ENCODE measurements at regions not wholly inside any gene's neighbourhood (a gene's known extent, or its start where the extent isn't known, plus 50 kb on each side); places are given as distances from the start of the nearest gene placed in this dataset.
"Not testable (repeated sequence)": the region's sequence is repeated elsewhere in the genome, so short reads cannot be mapped to it uniquely, and the experiment has no call there.

- no peak for DNase-seq (ENCODE audit: low read depth)
Measured at GRCh38 chr14:25699981-25700380, 650.0 kb upstream of the STXBP6 start.

- DNase-seq (ENCODE audit: low read depth): no peak
Measured at GRCh38 chr14:25698111-25698510, 648.2 kb upstream of the STXBP6 start.

DNA sequence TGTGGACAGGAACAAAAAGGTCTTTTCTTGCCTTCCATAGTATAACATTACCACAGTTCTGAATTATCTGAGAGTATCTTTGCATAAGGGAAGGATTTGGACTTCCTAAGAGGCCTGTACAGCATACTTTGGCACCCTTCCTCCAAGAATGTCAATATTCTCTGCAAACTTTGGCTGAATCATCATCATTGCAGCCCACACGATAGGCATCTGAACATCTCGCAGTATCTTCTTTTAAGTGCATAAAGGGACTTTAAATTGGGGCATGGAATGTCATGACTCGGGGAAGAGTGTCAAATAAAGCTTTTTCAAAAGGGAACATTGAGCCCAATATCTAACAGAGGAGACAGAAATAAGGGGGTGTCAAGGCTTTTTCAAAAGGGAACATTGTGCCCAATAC is 646.2 kb upstream of the STXBP6 start:
- no peak for DNase-seq (ENCODE audit: low read depth)

DNA sequence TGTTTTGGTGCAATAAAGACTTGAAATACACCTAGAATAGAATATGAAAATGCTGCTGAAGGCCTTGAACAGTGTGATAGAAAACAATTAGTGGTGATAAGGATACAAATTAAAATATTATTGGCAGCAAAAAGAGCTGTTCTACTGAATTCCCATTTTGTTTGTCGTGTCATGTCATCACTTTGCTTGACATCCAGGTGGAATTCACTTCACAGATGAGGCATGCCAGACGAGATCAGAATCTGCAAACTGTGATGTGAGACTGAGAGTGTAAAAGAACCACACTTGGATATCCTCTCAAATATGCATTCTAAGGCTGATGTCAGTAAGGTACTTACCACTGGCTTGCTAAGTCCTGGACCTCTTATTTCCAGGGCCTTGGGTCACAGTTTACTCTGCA is 635.1 kb upstream of the STXBP6 start:
- DNase-seq (ENCODE audit: low read depth): no peak

GRCh38 chr14:25680934-25681333 is 631.0 kb upstream of the STXBP6 start:
- DNase-seq (ENCODE audit: low read depth): no peak

- not testable (repeated sequence) for DNase-seq (ENCODE audit: low read depth)
Measured at GRCh38 chr14:25680511-25680910, 630.6 kb upstream of the STXBP6 start.

DNA sequence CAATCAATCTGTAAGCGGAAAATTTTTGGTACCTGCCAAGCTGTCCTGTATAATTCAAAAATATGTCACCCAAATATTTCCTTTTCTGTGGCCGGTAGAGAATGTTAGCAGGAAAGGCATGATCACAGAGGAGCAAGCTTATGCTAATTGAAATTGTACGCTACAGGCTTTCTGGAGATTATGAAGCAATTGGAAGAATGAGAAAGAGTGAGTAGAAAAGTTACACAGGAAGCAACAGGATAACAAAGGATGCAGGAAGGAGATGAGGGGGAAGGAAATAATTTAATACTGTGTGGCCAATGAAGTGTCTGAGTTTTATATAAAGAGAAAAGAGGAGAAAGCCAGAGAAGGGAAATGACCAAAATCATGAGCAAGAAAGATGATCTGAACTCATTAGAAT is 627.2 kb upstream of the STXBP6 start:
- no peak for DNase-seq (ENCODE audit: low read depth)

- DNase-seq (ENCODE audit: low read depth): no peak
Measured at GRCh38 chr14:25667387-25667786, 617.4 kb upstream of the STXBP6 start.

DNA sequence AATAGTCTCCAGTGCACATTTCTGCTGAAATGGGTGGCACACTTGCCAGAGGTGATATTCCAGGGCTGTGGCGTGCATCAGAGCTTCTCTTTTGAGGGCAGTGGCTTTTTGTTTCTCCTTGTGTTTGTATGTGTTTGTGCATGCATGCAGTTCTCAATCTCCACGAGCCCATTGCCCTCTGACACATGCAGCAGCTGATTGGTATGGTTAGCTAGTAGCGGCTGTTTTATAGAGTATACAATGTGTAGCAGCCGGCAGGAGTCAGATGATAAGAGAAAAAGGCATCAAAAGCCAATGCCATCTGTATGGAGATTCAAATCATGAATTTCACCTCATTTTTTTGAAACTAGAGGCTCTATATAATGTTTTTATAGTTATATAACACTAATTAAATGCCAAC is 616.9 kb upstream of the STXBP6 start:
- no peak for DNase-seq (ENCODE audit: low read depth)

DNA sequence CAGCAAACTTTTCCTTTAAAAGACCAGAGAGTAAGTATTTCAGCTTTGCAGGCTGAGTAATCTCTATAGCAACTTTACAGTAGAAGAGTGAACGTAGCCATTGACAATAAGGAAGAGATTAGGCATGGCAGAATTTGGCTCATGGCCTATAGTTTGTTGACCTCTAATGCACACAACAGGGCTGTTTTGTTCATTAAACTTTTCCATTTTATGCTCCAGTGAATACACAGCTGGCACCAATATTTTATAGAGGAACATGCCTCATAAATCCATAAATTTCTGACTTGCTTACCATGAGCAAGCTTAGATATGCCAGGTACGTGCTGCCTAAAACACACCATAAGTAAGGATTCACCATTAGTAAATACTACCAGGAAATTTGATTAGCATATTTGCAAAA is 609.0 kb upstream of the STXBP6 start:
- DNase-seq (ENCODE audit: low read depth): no peak

DNA sequence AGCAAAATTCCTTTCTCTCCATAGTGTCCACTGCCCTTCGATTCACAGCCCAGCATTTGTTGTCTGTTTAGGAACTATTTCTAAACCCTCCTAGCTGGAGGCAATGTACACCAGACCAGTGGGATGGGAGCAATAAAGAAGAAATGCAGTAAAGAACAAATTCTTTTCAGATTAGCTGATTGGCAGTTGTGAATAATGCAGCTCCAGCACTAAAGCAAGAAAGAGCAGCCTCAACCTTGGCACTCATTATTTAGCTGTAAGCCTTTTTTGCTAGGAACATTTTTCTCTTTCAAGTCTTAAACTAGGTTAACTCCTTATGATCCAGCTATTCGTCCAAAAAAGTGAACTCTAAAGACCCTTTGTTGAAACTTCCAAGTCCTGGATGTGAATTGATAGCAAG is 580.5 kb upstream of the STXBP6 start:
- no peak for DNase-seq (ENCODE audit: low read depth)

DNA sequence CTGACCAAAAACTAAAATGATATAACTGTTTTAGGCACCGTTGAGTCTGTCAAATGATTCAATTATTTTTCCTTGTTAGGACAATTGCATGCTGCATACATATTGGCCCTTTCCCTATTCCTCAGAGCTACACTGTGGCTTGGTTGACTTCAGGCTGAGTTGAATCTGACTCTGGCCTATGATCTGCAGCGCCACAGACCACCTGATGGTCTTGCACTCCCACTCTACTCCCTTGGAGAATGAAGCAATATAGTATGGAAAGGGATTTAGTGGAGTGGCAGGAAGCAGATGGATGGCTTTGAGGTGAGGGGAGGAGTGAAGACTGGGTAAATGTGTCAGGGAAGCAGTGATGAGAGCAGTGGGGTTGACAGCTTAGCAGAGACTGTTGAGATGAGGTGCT is 579.0 kb upstream of the STXBP6 start:
- DNase-seq (ENCODE audit: low read depth): no peak

DNA sequence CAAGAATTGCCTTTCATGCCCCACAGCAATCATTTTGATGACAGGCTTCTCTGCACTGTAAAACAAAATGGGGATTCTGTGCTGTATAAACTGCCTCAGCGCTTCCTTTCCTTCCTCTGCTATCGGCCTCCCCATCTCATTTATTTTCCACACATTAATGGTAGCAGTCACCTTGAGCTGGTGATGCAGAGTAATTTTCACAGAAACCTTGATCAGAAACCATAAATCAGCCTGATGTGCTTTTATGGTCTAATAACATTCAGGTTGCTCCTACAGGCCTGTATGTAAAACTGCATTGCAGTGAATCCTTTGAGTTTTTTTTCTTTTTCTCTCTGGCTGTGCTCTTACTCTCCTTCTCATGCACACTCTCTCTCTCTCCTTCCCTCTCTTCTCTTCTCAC is 578.4 kb upstream of the STXBP6 start:
- no peak for DNase-seq (ENCODE audit: low read depth)

DNA sequence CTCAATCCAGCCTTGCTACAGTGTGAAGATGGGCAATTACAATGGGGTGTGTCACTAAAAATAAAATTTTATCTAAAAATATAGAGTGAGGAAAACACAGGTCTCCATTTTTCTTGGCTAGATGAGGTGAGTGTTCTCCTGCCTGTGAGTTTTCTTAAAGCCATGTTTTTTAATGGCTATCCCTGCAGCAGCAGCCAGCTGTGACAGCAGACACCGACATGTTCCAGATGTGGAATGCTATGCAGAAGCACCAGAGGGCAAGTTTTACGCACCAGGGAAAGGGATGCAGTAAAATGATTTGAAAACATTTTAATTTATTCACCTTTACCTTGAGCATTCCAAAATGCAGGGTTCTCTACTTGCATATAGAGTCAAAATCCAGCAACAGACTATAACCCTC is 577.0 kb upstream of the STXBP6 start:
- no peak for DNase-seq (ENCODE audit: low read depth)

GRCh38 chr14:25622763-25623162 is 572.8 kb upstream of the STXBP6 start:
- no peak for DNase-seq (ENCODE audit: low read depth)

DNA sequence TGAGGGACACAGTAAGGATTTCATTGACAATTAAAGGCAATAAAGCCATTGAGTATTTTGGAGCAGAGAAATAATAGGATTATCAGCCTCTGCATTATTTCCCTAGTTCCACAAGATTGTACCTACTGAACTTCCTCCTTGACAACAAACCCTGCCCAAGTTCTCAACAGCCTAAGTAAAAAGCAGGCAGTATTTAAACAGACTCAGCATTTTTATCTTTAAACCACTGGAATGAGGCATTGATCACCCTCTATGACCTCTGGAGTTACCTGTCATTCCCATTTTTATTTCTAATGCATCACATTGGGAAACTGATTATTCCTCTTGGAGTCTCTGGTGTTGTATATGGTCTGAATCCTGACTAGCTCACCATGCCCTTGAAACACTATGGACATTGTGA is 570.6 kb upstream of the STXBP6 start:
- DNase-seq (ENCODE audit: low read depth): no peak

DNA sequence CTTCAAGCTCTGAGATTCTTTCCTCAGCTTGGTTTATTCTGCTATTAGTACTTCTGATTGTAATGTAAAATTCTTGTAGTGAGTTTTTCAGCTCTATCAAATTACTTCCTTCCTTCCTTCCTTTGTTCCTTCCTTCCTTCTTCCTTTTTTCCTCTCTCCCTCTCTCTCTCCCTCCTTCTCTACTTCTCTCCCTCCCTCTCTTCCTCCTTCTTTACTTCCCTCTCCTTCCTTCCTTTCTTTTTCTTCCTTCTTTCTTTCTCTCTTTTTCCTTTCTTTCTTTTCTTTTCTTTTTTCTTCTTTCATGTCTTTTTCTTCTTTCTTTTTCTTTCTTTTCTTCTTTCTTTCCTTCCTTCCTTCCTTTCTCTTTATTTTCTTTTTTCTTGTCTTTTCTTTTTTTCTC is 565.2 kb upstream of the STXBP6 start:
- DNase-seq (ENCODE audit: low read depth): no peak

DNA sequence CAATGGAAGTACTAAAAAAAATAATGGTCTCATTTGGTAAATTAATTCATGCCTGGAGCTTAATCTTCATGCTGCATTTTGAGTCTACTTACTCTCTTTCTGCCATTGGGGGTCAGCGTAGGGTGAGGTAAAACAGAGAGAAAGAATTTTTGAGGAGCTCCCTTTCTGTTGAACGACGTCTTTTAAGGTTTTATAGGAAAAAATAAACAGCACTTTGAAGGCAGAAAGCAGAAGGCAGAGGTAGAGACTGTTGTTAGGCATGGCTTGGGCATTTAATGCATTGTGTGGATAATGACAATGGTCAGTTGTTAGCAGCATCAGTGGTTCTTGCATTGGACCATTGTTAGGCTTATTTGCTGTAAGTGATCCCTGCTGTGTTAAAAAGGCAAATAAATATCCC is 557.2 kb upstream of the STXBP6 start:
- DNase-seq (ENCODE audit: low read depth): no peak

DNA sequence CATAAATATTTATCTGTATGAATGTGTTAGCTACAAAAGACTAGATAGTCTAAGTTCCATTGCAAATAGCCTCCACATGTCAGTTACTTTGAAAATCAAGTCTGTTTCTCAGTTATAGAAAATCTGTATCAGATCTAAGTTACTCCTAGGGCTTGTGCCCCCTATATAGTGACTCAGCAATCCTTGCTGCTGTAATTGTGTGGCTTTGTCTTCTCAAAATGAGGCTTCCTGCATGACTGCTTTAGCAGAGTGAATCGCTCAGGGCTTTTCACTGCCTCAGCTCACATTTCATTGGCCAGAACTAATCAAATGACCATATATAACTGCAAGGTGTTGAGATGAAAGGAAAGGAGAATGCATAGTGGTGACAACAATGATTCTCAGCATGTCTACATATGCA is 552.2 kb upstream of the STXBP6 start:
- DNase-seq (ENCODE audit: low read depth): no peak

DNA sequence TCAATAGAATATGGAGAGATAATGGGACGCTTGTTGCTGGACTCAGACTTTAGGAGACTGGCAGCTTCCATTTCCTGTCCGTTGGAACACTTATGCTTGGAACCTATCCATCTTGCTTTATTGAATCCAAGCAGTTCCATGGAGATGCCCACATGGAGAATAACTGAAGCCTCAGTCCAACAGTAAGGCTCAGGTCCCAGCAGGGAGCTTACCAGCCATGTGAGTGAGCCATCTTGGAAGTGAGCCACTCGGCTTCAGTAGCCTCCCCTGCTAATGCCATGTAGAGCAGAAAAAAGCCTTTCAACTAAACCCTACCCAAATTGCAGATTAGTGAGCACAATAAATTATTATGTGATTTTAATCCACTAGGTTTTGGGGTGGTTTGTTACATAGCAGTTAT is 538.8 kb upstream of the STXBP6 start:
- no peak for DNase-seq (ENCODE audit: low read depth)

- DNase-seq (ENCODE audit: low read depth): no peak
Measured at GRCh38 chr14:25574628-25575325, 524.8 kb upstream of the STXBP6 start.

- DNase-seq (ENCODE audit: low read depth): no peak
Measured at GRCh38 chr14:25570483-25570882, 520.5 kb upstream of the STXBP6 start.

GRCh38 chr14:25557466-25557865 is 507.5 kb upstream of the STXBP6 start:
- no peak for DNase-seq (ENCODE audit: low read depth)

- DNase-seq (ENCODE audit: low read depth): no peak
Measured at GRCh38 chr14:25552826-25553225, 502.9 kb upstream of the STXBP6 start.

- no peak for DNase-seq (ENCODE audit: low read depth)
Measured at GRCh38 chr14:25551674-25552073, 501.7 kb upstream of the STXBP6 start.
